ENCODE measurements at regions not wholly inside any gene's neighbourhood (a gene's known extent, or its start where the extent isn't known, plus 50 kb on each side); places are given as distances from the start of the nearest gene placed in this dataset.

GRCh38 chr16:48441106-48441505, 55.9 kb upstream of the SIAH1 start:
- DNase-seq: no peak
- Mint-ChIP-seq H3K36me3 (ENCODE audit: low read depth) (no peaks in the 10 kb centered on the region), H3K4me3 (no peak overlapping the region), H3K4me1 (no peaks in the 10 kb centered on the region), H3K9me3 (no peaks in the 10 kb centered on the region), H3K27me3 (ENCODE audit: insufficient read depth) (no peaks in the 10 kb centered on the region), H3K27ac (no peak overlapping the region)
- no peak overlapping the region for H3K27ac ChIP-seq (ENCODE audit: low read depth, low read length)
- H3K4me3 ChIP-seq (ENCODE audit: low read length): no peak overlapping the region
- no peaks in the 10 kb centered on the region for H3K9me3 ChIP-seq (ENCODE audit: control insufficient read depth, low read length)
- no peaks in the 10 kb centered on the region for H3K4me1 ChIP-seq (ENCODE audit: control insufficient read depth, insufficient read depth, low read length)
- H3K9ac ChIP-seq (ENCODE audit: extremely low read depth, low read length, poor library complexity, severe bottlenecking): no peak overlapping the region
- H3K27me3 ChIP-seq (ENCODE audit: control insufficient read depth, insufficient read depth, low read length, poor library complexity, severe bottlenecking): no peaks in the 10 kb centered on the region
- TF ChIP-seq CTCF (conservative IDR thresholded peaks at IDR 0.05): no peak
- no peaks in the 10 kb centered on the region for H3K36me3 ChIP-seq (ENCODE audit: control insufficient read depth, insufficient read depth, low read length)
- WGBS, 2 experiments (ENCODE audit: insufficient coverage in 1 of 2, insufficient read length in 1 of 2): 87 to 93% methylated on average over 4 to 6 of the region's 6 CpGs

GRCh38 chr16:48438414-48438813, 53.2 kb upstream of the SIAH1 start:
- DNase-seq: no peak
- Mint-ChIP-seq H3K36me3 (ENCODE audit: low read depth) (no peaks in the 10 kb centered on the region), H3K27me3 (ENCODE audit: insufficient read depth) (no peaks in the 10 kb centered on the region), H3K4me1 (no peaks in the 10 kb centered on the region), H3K9me3 (no peaks in the 10 kb centered on the region), H3K27ac (no peak overlapping the region), H3K4me3 (no peak overlapping the region)
- no peaks in the 10 kb centered on the region for H3K9me3 ChIP-seq (ENCODE audit: control insufficient read depth, low read length)
- H3K9ac ChIP-seq (ENCODE audit: extremely low read depth, low read length, poor library complexity, severe bottlenecking): no peak overlapping the region
- TF ChIP-seq CTCF (conservative IDR thresholded peaks at IDR 0.05): no peak
- H3K4me1 ChIP-seq (ENCODE audit: control insufficient read depth, insufficient read depth, low read length): no peaks in the 10 kb centered on the region
- no peaks in the 10 kb centered on the region for H3K36me3 ChIP-seq (ENCODE audit: control insufficient read depth, insufficient read depth, low read length)
- H3K4me3 ChIP-seq (ENCODE audit: low read length): no peak overlapping the region
- WGBS, 2 experiments (ENCODE audit: insufficient coverage in 1 of 2, insufficient read length in 1 of 2): 91 to 100% methylated on average over 1 to 5 of the region's 5 CpGs
- no peak overlapping the region for H3K27ac ChIP-seq (ENCODE audit: low read depth, low read length)
- no peaks in the 10 kb centered on the region for H3K27me3 ChIP-seq (ENCODE audit: control insufficient read depth, insufficient read depth, low read length, poor library complexity, severe bottlenecking)

GRCh38 chr16:48435906-48436305, 50.7 kb upstream of the SIAH1 start:
- no peaks in the 10 kb centered on the region for H3K4me1 Mint-ChIP-seq
- no peaks in the 10 kb centered on the region for H3K9me3 ChIP-seq (ENCODE audit: control insufficient read depth, low read length)
- H3K36me3 Mint-ChIP-seq (ENCODE audit: low read depth): no peaks in the 10 kb centered on the region
- 86 to 92% methylated on average over 3 to 6 of the region's 6 CpGs for WGBS, 2 experiments (ENCODE audit: insufficient coverage in 1 of 2, insufficient read length in 1 of 2)
- no peak overlapping the region for H3K4me3 ChIP-seq (ENCODE audit: low read length)
- H3K27me3 ChIP-seq (ENCODE audit: control insufficient read depth, insufficient read depth, low read length, poor library complexity, severe bottlenecking): no peaks in the 10 kb centered on the region
- no peak overlapping the region for H3K4me3 Mint-ChIP-seq
- no peak overlapping the region for H3K9ac ChIP-seq (ENCODE audit: extremely low read depth, low read length, poor library complexity, severe bottlenecking)
- H3K27ac ChIP-seq (ENCODE audit: low read depth, low read length): no peak overlapping the region
- DNase-seq: peak; percentile 17
- TF ChIP-seq CTCF (conservative IDR thresholded peaks at IDR 0.05): no peak
- no peaks in the 10 kb centered on the region for H3K9me3 Mint-ChIP-seq
- H3K27ac Mint-ChIP-seq: no peak overlapping the region
- H3K36me3 ChIP-seq (ENCODE audit: control insufficient read depth, insufficient read depth, low read length): no peaks in the 10 kb centered on the region
- H3K27me3 Mint-ChIP-seq (ENCODE audit: insufficient read depth): no peaks in the 10 kb centered on the region
- no peaks in the 10 kb centered on the region for H3K4me1 ChIP-seq (ENCODE audit: control insufficient read depth, insufficient read depth, low read length)

All from endodermal cell (in vitro differentiated cells).